SK-N-SH treated with all-trans-retinoic acid at 6 μM for 48 hours (cell line): ENCODE measurements at regions not wholly inside any gene's neighbourhood (a gene's known extent, or its start where the extent isn't known, plus 50 kb on each side); places are given as distances from the start of the nearest gene placed in this dataset.

Experiments used
- TCF4 ChIP-seq: fragments of 250-450 bp; sonication (Bioruptor Pico); IDR thresholded peaks from 2 replicates; pipeline ENCODE4 v1.8.0; 2021; ENCODE audit warnings: mild to moderate bottlenecking, moderate library complexity, borderline replicate concordance
- ZNF565 ChIP-seq: fragments of 450-650 bp; formaldehyde crosslinking; conservative IDR thresholded peaks from 2 replicates; pipeline ENCODE4 v1.5.0; 2020; ENCODE audit warnings: low read depth, mild to moderate bottlenecking, moderate library complexity

- TF ChIP-seq ZNF565 = no peak
- TF ChIP-seq TCF4 (CRISPR knock-in tag) = no peak
Observed at GRCh38 chr4:15198070-15198727, 195.9 kb downstream of the CPEB2 start.
